NCI-H146 (cell line): ENCODE measurements at regions not wholly inside any gene's neighbourhood (a gene's known extent, or its start where the extent isn't known, plus 50 kb on each side); places are given as distances from the start of the nearest gene placed in this dataset.
A peak's percentile ranks its signal among the peaks of the same experiment; 100 is the strongest.

ENCODE experiments used
- DNase-seq: peaks from one replicate; lab custom pipeline; 2025; lab: John Stamatoyannopoulos, UW

- DNase-seq = no peak
Observed at GRCh38 chr1:82215853-82216175, 415.1 kb downstream of the ADGRL2 start.

- no peak for DNase-seq
Observed at GRCh38 chr1:82215056-82215852, 414.5 kb downstream of the ADGRL2 start.

- DNase-seq = no peak
Observed at GRCh38 chr1:82214606-82215005, 413.9 kb downstream of the ADGRL2 start.

- DNase-seq = peak; percentile 13
Observed at GRCh38 chr1:82197606-82198005, 396.9 kb downstream of the ADGRL2 start.

- DNase-seq = no peak
Observed at GRCh38 chr1:82195245-82195644, 394.5 kb downstream of the ADGRL2 start.

GRCh38 chr1:82185084-82185483 lies 384.4 kb downstream of the ADGRL2 start:
- DNase-seq = no peak

GRCh38 chr1:82181846-82182245 lies 381.1 kb downstream of the ADGRL2 start:
- no peak for DNase-seq

GRCh38 chr1:82179131-82179530 lies 378.4 kb downstream of the ADGRL2 start:
- DNase-seq = no peak

GRCh38 chr1:82177192-82177591 lies 376.5 kb downstream of the ADGRL2 start:
- DNase-seq = no peak

- no peak for DNase-seq
Observed at GRCh38 chr1:82171955-82172354, 371.2 kb downstream of the ADGRL2 start.

GRCh38 chr1:82168482-82168881 lies 367.7 kb downstream of the ADGRL2 start:
- DNase-seq = no peak

GRCh38 chr1:82165304-82165703 lies 364.6 kb downstream of the ADGRL2 start:
- DNase-seq = no peak

- peak; percentile 11 for DNase-seq
Observed at GRCh38 chr1:82162486-82163420, 362.0 kb downstream of the ADGRL2 start.

- DNase-seq = no peak
Observed at GRCh38 chr1:82161700-82162141, 361.0 kb downstream of the ADGRL2 start.

GRCh38 chr1:82160903-82161302 lies 360.2 kb downstream of the ADGRL2 start:
- no peak for DNase-seq

- DNase-seq = no peak
Observed at GRCh38 chr1:82160036-82160435, 359.3 kb downstream of the ADGRL2 start.

GRCh38 chr1:82158981-82159380 lies 358.2 kb downstream of the ADGRL2 start:
- DNase-seq = no peak

- DNase-seq = no peak
Observed at GRCh38 chr1:82154219-82154970, 353.7 kb downstream of the ADGRL2 start.

- no peak for DNase-seq
Observed at GRCh38 chr1:82153752-82154151, 353.0 kb downstream of the ADGRL2 start.

GRCh38 chr1:82153272-82153629 lies 352.5 kb downstream of the ADGRL2 start:
- DNase-seq = no peak

- DNase-seq = no peak
Observed at GRCh38 chr1:82152356-82153271, 351.9 kb downstream of the ADGRL2 start.
